Colonic mucosa (tissue), 4 donors: ENCODE measurements at regions not wholly inside any gene's neighbourhood (a gene's known extent, or its start where the extent isn't known, plus 50 kb on each side); places are given as distances from the start of the nearest gene placed in this dataset.

Experiments
- DNase-seq: peaks from one replicate; pipeline ENCODE4 v3.0.0-alpha.2; 2020
- H3K27ac ChIP-seq: fragments of 200-600 bp; one replicate; pipeline ENCODE4 v1.8.0; 2021
- H3K27me3 ChIP-seq: fragments of 200-600 bp; one replicate; pipeline ENCODE4 v1.8.0; 2021
- H3K36me3 ChIP-seq: fragments of 200-600 bp; one replicate; pipeline ENCODE4 v1.8.0; 2021
- H3K4me1 ChIP-seq: fragments of 200-600 bp; one replicate; pipeline ENCODE4 v1.8.0; 2021; ENCODE audit warnings: mild to moderate bottlenecking
- H3K4me3 ChIP-seq: fragments of 200-600 bp; one replicate; pipeline ENCODE4 v1.8.0; 2021
- H3K9ac ChIP-seq, 2 donors: one replicate each; pipeline ENCODE4 v1.7.0; 2013; ENCODE audit warnings: control low read depth in 2 of 2, low read depth in 2 of 2, low read length in 2 of 2
- H3K9me3 ChIP-seq: fragments of 200-600 bp; one replicate; pipeline ENCODE4 v1.8.0; 2021
- intact Hi-C: fragments of 100-400 bp; cut with DNase I; formaldehyde crosslinking; loops from one replicate; pipeline ENCODE4 v1.14.1; 2022
- TF ChIP-seq, protein P1 (sequence below): fragments of 200-600 bp; IDR thresholded peaks from one replicate; pipeline ENCODE4 v1.8.0; 2022; ENCODE audit warnings: antibody characterized with exemption, mild to moderate bottlenecking
- donor health status: healthy.
- donor health status: DM: no; HTN: no; CAD: no.
- donor health status: DM: no; HTN: no; CAD: no.

- H3K9me3 ChIP-seq = no peaks in the 10 kb centered on the region
- intact Hi-C loops = no loop called here
- no peak overlapping the region for H3K27ac ChIP-seq
- H3K4me1 ChIP-seq = no peaks in the 10 kb centered on the region
- DNase-seq = no peak
- no peak overlapping the region for H3K4me3 ChIP-seq
- no peak overlapping the region for H3K9ac ChIP-seq
- no peaks in the 10 kb centered on the region for H3K27me3 ChIP-seq
- H3K36me3 ChIP-seq = no peaks in the 10 kb centered on the region
- TF ChIP-seq, protein P1, sequence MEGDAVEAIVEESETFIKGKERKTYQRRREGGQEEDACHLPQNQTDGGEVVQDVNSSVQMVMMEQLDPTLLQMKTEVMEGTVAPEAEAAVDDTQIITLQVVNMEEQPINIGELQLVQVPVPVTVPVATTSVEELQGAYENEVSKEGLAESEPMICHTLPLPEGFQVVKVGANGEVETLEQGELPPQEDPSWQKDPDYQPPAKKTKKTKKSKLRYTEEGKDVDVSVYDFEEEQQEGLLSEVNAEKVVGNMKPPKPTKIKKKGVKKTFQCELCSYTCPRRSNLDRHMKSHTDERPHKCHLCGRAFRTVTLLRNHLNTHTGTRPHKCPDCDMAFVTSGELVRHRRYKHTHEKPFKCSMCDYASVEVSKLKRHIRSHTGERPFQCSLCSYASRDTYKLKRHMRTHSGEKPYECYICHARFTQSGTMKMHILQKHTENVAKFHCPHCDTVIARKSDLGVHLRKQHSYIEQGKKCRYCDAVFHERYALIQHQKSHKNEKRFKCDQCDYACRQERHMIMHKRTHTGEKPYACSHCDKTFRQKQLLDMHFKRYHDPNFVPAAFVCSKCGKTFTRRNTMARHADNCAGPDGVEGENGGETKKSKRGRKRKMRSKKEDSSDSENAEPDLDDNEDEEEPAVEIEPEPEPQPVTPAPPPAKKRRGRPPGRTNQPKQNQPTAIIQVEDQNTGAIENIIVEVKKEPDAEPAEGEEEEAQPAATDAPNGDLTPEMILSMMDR = no peak
These were observed 1151.0 kb downstream of the ZPLD1 start for GRCh38 chr3:103585809-103586208.

DNA sequence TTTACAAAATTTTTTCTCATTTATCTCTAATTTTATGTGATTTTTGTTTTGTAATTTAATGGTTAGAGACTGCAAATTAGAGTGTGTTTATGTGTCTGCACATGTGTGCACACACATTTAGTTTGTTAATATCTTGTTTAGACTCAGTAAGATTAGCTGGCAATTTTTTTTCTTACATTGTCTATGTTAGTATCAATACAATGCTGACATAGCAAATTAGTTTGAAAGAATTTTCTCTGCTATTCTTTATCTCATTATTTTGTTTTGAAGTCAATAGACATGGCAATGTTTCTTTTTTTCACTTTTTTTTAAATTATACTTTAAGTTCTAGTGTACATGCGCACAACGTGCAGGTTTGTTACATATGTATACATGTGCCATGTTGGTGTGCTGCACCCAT lies 1155.0 kb downstream of the ZPLD1 start:
- H3K27me3 ChIP-seq = no peaks in the 10 kb centered on the region

DNA sequence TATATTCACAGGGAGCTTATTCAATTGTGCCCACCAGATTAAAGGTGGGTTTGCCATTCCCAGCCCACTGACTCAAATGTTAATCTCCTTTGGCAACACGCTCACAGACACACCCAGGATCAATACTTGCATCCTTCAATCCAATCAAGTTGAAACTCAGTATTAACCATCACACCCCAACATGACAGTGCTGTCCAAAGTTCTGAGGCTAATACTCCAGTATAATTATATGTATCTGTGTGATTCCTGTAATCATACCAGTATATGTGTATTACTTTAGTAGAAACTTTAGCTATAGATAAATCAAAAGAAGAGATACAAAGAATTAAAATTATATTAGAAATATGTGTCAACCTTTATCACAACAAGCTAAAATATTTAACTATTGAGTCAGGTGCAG lies 1166.0 kb downstream of the ZPLD1 start:
- Histone ChIP-seq H3K27ac (no peak overlapping the region), H3K9ac (no peak overlapping the region), H3K36me3 (no peaks in the 10 kb centered on the region), H3K4me3 (no peak overlapping the region), H3K27me3 (no peaks in the 10 kb centered on the region), H3K9me3 (no peaks in the 10 kb centered on the region), H3K4me1 (no peaks in the 10 kb centered on the region)
- TF ChIP-seq, protein P1 = no peak
- DNase-seq = no peak
- intact Hi-C loops = no loop called here

More for the DNA sequence above, 1155.0 kb downstream of the ZPLD1 start:
- no peaks in the 10 kb centered on the region for H3K9me3 ChIP-seq
- TF ChIP-seq, protein P1 = no peak
- no peaks in the 10 kb centered on the region for H3K36me3 ChIP-seq
- H3K4me1 ChIP-seq = no peaks in the 10 kb centered on the region
- no peak for DNase-seq
- H3K4me3 ChIP-seq = no peak overlapping the region
- no peak overlapping the region for H3K9ac ChIP-seq
- intact Hi-C loops = no loop called here
- no peak overlapping the region for H3K27ac ChIP-seq

DNA sequence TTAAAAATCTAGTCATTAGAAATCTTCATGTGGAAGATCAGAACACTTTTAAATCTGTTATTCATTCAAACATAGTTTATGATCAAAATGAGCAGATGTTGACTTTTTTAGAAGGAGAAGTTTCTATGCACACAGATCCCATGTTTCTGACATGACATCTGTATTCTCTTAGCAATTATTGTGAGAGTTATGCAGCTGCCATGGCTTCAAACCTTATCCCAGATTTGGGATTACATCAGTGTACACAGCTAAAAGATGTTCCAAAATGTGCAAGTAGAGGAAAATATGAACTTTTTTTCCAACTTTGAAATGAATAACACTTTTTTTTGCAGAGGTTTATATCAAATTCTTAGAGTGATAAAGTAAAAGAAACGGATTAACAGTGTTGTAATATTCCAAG lies 1166.9 kb downstream of the ZPLD1 start:
- intact Hi-C loops = no loop called here
- H3K9me3 ChIP-seq = no peaks in the 10 kb centered on the region
- H3K4me3 ChIP-seq = no peak overlapping the region
- H3K27ac ChIP-seq = no peak overlapping the region
- no peaks in the 10 kb centered on the region for H3K36me3 ChIP-seq
- no peak for DNase-seq
- H3K4me1 ChIP-seq = no peaks in the 10 kb centered on the region
- no peaks in the 10 kb centered on the region for H3K27me3 ChIP-seq
- TF ChIP-seq, protein P1 = no peak
- H3K9ac ChIP-seq = no peak overlapping the region

DNA sequence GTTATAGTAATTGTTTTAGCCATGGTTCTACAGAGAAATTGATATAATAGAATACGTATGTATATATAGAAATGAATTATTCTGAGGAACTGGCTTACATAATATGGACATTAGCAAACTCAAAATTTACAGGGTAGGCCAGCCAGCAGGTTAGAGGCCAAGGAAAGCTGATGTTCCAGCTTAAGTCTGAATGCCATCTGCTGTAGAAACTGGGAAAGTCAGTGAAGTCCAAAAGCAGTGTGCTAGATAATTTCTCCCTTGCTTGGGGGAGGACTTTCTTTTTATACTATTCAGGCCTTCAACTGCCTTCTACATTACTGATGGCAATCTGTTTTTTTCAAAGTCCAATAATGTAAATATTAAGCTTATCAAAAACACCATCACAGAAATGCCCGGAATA lies 1174.7 kb downstream of the ZPLD1 start:
- H3K9me3 ChIP-seq = no peaks in the 10 kb centered on the region
- no peaks in the 10 kb centered on the region for H3K4me1 ChIP-seq
- no peak for DNase-seq
- H3K36me3 ChIP-seq = no peaks in the 10 kb centered on the region
- no peaks in the 10 kb centered on the region for H3K27me3 ChIP-seq
- H3K4me3 ChIP-seq = no peak overlapping the region
- H3K9ac ChIP-seq = no peak overlapping the region
- intact Hi-C loops = no loop called here
- TF ChIP-seq, protein P1 = no peak
- H3K27ac ChIP-seq = no peak overlapping the region
